LoVo (cell line): ENCODE measurements at regions not wholly inside any gene's neighbourhood (a gene's known extent, or its start where the extent isn't known, plus 50 kb on each side); places are given as distances from the start of the nearest gene placed in this dataset.

Experiments used
- DNase-seq: peaks from one replicate; pipeline ENCODE4 v3.0.0-alpha.2; 2016; ENCODE audit warnings: low spot score

DNA sequence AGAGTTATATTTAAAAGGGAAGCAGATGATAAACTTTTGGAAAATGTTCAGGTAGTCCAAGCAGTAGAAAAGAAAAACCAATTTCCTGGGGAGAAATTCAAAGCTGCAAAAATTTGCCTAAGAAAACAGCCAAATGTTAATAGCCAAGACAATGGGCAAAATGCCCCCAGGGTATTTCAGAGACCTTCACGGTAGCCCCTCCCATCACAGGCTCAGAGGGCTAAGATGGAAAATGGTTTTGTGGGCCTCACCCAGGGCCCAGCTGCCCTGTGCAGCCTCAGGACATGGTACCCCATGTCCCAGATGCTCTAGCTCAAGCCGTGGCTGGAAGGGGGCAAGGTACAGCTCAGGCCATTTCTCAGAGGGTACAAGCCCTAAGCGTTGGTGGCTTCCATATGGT, 391.0 kb downstream of the ZIC4 start:
- no peak for DNase-seq

DNA sequence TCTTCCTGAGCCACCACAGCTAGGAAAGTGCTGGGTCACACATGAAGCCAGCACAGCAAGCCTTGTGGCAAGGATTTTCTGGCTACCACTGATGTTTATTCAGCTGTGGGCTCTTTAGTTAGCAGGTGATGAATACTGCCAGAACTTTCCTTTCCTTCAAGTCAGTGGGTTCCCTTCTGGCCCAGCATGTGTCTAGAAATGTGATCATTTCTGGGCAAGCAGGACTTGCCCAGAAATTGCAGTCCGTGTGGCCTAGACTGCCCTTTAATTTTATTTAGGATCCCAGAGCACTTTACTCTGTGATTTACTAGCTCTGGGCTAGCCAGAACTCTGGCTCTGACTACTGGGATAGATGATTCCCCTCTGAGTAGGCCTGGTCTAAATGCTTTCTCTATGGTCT, 397.5 kb downstream of the ZIC4 start:
- no peak for DNase-seq

DNA sequence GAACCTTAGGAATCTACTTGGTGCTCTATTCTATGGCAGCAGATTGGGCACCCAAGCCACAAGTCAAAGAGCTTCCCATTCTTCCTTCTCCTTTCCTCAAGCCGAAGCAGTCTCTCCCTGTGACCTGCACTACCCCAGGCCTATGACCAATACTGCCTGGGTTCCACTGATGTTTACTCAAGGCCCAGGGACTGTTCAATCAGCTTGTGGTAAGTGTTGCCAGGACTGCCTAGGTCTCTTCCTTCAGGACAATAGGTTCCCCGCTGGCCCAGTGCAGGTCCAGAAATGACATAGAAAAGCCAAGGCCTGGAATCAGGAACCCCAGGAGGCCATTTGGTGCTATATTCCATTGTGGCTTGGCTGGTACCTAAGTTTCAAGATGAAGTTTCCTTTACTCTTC, 397.9 kb downstream of the ZIC4 start:
- no peak for DNase-seq

DNA sequence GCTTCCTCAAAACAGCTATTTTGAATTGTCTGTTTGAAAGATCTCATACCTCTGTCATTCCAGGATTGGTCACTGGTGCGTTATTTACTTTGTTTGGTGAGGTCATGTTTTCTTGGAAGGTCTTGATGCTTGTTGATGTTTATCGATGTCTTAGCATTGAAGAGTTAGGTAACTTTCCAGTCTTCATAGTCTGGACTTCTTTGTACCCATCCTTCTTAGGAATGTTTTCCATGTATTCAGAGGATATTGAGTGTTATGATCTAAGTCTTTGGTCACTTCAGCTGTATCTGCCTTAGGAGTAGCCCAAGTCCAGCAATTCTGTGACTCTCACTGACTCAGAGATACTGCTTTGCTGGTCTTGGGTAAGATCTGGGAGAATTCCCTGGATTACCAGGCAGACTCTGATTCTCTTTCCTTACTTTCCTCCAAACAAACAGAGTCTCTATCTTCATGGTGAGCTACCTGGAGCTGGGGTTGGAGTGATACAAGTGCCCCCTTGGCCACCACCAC, 398.6 kb downstream of the ZIC4 start:
- no peak for DNase-seq

DNA sequence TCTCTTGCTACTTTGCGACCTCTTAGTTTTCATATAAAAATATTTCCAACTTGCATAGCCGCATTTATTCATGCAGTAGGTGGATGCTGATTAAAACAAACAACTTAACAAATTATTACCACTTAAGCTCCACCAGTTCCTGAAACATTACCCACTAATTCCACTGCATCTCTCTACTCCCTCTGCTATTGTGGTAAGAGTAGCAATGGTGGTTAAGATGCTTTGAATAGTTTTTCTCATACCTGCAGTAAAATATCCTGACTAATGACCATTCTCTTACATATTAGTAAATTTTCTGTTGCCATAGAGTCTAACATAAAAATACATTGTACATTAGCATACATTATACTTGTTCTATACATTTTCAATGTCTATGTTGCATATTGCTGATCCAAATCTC, 397.6 kb upstream of the PLSCR5 start:
- DNase-seq = no peak

DNA sequence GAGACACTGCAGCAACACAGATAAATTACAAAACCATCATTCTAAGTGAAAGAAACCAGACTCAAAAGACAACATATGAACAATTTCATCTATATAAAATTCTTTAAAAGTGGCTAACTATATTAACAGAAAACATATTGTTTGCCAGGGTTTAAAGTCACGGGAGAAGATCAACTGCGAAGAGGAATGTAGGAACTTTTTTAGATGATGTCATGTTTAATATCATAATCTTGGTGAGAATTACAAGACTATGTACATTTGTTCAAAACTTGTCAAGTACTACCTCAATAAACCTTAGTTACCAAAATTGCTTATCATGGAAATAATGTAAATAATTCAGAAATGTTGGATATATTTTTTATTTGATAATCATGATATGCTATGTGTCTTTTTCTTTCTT, 395.1 kb upstream of the PLSCR5 start:
- DNase-seq = no peak

DNA sequence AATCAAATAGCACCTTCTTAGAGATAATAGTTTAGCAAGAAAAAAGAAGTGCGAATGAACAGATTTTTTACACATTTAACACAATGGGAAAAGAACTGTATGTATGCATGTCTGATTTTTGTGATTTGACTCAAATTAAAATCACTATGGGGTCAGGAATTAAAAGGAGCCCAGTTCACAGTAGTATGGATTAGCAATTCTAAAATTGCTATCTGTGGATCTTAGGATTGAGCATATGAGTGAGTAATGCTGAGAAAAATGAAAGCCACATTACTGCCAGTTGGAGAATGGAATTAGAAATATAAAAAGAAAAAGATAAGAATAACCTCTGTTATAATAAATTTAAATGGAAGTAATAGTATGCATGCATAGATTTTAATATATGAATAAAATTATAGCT, 386.8 kb upstream of the PLSCR5 start:
- DNase-seq = no peak

DNA sequence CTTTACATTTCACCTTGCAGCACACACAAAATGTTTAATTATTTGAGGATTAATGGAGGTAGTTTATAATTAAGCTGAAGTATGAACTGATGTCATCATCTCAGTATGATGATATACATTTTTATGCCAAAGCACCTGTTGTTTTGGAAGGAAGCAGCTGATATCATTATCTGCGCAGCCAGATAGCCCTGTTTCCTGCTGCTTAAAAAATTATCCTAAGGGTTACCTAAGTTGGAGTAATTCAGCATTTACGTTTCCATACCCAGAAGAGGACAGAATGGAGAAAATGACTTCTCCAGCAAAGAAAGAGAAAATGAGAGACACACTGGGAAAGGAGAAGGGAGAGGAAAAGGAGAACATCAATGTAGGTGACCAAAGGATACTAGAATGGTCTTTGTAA, 370.3 kb upstream of the PLSCR5 start:
- DNase-seq = no peak

DNA sequence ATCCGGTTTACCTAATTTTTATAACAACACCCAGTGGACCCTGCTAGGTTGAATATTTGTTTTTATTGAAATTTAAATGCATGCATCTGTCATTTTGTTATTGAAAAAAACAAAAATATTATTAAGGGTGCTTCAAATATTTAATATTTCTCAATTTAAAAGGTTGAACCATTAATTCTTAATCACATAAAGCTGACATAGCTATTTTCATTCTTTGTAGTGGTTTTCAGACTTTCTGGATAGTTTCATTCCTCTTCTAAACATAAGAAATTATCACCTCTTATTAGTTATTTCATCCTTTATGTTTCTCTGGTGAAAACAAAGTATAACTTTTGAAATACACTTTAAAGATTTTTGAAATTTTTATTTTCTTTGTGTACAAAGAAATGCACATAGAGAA, 369.9 kb upstream of the PLSCR5 start:
- no peak for DNase-seq

DNA sequence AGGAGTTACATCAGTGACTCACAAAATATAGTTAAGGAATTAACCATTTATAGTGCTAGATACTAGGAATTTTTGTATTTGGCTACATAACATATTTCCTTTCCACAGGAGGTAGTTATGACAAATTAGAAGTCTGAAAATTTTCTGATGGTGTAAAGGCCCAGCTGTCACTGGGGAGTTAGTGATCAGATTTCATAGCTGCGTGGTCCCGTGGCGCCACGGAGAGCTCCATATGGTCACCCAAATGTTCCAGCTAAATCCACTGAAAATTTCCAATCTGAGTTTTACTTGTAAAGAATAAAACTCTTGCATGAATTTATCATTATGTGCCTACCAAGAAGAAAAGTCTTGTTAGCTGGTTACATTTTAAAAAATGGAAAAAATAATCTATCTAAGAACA, 368.9 kb upstream of the PLSCR5 start:
- no peak for DNase-seq

DNA sequence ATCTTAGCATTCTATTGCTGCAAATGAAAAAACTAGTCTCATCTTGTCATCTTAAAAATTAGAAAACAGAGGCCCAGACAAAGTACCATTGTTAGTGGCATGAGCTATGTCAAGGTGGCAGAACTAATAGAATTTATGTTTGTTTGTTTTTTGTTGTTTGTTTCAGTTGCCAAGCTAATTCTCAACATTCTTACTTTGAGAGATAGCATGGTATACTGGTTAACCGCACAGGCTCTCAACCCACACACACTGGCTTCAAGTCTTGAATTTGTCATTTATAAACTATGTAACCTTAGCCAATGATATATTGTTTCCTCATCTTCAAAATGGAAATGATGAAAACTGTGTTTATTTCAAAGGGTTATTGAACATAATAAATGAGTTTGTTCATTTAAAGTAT, 367.6 kb upstream of the PLSCR5 start:
- DNase-seq = no peak

DNA sequence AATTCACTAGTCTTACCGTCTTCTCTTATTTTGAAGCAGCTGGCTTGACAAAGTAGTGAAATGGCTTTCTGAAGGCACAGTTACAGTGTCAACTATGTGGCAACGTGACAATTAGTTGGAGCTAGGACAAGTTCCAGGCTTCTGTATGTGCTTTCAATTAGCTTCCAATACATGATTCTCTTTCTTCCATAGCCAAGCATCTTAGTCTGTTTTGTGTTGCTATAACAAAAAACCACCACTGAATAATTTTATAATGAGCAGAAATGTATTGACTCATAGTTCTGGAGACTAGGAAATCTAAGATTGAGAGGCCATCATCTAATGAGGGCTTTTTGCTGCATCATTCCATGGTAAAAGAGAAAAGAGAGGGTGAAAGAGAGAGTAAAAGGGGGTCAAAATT, 365.1 kb upstream of the PLSCR5 start:
- DNase-seq = no peak

DNA sequence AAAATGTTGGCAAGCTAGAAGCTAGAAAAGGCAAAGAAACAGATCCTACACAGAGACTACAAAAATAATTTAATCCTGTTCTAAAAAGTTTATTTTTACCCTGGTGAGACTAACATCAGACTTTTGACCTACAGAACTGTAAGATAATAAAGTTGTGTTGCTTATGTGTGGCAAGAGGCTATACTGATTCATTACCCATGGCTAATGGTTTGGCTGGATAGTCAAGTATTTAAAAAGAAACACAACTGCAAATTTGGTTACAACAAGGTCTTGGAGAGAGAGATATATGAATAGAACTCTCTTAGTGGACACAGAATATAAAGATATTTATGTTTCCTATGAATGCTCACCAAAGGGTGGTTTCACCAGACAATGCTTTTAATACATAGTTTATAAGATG, 364.2 kb upstream of the PLSCR5 start:
- no peak for DNase-seq

DNA sequence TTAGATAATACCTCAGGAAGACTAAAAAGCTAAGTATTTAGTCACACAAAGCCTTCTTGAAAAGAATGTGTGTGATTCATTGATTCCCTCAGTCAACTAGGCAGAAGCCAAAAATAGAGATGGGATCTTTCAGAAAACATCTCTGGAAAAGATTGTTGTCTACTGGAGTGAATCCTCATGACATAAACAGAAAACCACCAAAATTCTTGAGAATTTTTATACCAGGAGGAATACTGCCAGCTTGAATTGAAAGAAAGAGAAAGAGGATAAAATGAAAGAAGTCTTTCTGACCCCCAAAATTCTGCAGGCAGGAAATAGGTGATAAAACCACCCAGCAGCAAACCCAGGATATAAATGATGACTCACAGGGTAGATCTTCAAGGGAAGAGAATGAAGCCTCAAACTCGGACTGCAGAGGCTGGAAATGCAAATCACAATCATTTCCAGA, 363.1 kb upstream of the PLSCR5 start:
- DNase-seq = no peak

DNA sequence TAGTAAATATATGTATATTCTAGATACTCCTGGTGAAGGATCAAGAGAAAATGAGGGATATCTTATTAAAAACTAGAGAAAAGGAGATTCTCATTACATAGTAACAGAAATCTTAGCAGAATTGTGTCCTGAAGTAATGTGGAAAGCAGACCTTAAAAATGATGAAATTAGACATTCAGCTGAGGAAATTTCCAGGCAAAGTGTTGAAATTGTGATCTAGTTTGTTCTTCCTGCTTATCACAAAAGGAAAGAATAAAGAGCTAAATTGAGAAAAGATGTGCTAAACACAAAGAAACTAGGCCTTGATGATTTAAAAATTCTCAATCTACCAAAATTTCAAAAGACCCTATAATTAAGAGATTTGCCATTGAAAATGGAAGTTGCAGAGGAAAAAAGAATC, 362.6 kb upstream of the PLSCR5 start:
- DNase-seq = no peak

DNA sequence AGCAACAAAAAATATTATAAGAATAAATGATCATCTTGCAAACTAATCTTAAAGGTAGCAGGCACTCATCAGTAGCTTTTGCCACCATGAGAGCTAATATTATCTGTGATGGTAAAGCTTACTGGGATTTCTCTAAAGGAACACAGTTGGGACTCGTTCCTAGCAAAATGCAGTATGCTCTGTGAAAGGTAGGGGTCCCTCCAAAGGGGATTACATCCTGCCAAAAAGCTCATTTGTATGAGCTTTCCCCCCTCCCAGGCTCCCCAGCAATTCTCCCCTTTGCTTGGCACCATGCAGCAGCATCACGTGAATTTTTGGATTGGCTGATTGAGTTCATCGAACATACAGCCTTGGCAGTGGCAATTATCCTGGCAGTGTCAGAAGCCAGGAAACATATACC, 361.0 kb upstream of the PLSCR5 start:
- no peak for DNase-seq

DNA sequence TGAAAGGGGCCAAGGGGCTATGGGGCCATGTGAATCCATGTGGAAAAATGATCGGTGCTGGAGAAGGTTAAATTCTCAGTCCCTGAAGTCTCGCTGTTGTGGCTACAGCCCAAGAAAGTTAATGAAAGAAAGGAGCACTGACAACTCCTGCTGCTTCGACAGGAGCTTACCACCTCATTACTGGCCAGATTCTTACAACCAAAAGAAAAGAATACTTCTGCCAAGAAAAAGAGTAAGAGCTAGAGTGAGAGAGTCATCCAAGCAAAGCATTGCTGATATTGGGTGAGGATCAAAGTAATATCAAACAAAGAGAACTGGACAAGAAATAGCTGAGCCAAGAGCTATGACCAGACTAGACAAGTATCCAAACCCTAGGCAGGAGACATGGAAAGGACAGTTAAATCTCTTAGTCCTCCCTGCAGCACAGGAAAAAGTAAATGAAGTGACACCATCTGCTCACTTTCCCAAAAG, 348.4 kb upstream of the PLSCR5 start:
- no peak for DNase-seq

DNA sequence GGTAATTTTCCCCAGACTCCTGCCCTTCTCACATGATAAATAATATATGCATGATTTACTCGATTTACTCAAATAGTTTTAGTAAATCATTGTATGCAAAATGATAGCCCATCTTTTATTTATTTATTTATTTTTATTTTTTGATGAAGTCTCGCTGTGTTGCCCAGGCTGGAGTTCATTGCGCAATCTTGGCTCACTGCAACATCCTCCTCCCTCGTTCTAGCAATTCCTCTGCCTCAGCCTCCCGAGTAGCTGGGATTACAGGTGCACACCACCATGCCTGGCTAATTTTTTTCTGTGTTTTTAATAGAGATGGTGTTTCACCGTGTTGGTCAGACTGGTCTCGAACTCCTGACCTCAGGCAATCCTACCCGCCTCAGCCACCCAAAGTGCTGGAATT, 343.8 kb upstream of the PLSCR5 start:
- DNase-seq = no peak

DNA sequence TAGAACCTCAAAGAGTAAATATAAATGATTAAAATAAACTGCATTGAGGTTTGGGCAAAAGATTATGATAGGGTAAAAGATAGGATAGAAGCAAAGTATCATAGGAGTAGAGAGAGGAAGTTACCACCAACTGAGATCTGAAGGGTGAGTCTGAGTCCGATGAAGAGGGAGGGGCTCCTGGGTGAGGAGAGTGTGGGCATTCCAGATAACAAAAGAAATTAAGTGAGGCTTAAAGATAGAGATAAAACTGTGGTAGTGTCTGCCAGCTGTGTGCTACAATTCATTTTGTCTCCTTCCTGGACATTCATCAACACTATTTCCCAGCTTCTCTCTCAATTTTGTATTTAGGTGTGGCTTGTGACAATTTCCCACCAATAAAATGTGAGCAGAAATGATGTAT, 343.0 kb upstream of the PLSCR5 start:
- no peak for DNase-seq

DNA sequence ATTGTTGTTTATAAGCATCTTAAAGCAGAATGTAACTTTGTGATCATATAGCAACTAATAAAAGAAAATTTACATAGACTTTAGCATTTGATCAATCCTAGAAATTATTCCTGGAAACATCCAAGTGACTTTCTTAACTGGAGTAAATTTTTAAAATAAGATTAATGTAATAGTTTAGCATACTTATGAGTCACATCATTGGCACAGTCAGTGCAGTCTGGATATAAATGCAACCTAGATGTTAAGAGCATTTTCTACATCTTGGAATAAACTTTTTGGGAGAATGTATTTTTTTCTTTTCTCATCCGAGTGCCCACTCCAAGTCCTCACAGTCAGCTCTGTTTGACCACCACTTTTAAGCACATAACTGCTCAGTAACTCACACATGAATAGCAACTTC, 324.6 kb upstream of the PLSCR5 start:
- no peak for DNase-seq

DNA sequence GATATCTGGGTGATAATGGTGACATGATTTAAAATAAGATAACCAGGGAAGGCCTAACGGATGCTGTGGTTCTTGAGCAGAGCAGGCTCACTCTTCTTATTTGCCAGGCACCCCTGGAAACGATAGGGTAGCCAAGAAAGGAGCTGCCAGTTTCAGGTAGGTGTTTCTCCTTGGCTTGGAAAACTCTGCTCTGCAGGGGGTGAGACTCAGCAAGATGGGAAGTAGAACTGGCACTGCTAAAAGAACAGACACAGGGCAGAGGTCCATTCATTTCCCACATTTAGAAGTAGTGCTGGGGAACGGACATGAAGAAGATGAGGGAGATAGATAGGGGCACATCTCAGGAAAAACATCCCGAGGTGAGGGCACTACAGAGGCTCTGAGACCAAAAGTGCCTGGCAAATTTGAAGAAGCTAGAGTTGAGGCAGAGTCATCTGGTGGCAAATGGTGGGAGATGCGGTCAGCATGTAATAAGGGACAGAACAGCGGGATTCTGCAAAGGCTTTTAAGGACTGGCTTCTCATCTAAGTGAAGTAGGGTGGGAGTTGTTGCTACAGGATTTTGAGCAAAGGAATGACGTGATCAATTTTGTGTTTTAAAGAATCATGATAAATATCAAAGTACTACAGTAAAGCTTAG, 323.4 kb upstream of the PLSCR5 start:
- no peak for DNase-seq

DNA sequence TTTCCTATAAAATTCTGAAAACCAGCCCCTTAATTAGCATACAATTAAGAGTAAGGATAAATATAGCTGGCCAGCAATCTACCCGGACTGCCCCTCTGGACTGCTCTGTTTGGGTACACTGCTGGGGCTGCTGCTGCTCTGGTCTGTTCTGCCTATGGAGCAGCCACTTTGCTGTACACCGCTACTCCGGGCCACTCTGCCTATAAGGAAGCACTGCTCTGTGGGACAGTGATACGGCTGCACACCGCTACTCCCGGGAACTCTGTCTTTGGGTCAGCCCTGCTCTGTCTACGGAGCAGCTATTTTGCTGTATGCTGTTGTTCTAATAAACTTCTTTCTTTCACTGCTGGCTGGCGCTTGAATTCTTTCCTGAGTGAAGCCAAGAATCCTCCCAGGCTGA, 316.5 kb upstream of the PLSCR5 start:
- DNase-seq = no peak

DNA sequence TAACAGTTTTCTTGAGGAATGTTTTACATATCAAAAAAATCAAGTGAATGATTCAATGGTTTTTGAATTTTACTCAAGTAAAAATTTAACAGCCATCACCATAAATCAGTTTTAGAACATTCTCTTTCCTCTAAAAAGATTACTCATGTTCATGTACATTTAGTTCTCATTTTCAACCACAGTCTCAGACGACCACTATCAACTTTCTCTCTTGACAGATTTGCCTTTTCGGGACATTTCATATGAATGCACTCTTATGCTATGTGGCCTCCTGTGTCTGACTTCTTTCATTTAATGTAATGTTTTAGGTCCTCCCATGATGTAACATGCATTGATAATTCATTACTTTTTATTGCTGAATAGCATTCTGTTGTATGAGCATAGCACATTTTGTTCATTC, 309.3 kb upstream of the PLSCR5 start:
- no peak for DNase-seq

DNA sequence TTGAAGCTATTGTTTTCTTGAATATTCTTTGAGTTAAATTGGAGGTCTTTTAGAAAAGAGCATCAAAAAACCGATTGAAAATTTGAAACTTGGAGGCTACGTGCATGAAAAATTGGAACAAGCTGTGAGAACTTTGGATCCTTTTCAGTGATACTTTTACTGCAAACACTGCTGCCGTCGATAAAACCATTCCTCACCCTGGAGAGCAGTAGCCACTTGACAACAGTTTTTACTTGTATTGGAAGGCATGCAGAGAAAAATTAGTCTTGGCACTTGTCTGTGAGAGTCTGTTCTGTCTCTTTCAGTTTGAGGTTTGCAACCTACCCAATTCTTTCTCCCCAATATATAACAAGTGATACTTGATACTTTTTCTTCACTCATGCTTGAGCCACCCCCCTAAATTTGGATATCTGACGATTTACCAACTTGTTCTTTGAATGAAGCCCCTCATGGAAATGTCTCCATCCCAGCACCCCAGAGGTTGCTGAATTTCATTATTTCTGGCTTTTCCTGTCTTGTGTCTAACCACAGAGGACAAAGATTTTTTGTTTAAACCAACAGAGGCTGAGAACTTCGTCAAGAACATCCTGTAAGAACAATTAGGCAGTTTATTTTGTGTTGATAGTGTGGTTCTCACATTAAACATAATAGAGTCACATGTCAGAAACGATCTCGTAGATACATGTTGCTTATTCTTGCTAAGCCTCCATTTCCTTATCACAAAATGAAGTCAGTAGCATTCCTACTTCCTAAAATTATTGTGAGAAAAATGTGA, 307.3 kb upstream of the PLSCR5 start:
- no peak for DNase-seq
